GM21737 (cell line): ENCODE measurements at regions not wholly inside any gene's neighbourhood (a gene's known extent, or its start where the extent isn't known, plus 50 kb on each side); places are given as distances from the start of the nearest gene placed in this dataset.

Source experiments
- ATAC-seq: cut with Tn5 transposase; IDR thresholded peaks from one replicate; pipeline ENCODE4 v1.9.1; 2021; ENCODE audit warnings: mild to moderate bottlenecking, moderate library complexity; ENCODE audit not compliant: unreplicated experiment

DNA sequence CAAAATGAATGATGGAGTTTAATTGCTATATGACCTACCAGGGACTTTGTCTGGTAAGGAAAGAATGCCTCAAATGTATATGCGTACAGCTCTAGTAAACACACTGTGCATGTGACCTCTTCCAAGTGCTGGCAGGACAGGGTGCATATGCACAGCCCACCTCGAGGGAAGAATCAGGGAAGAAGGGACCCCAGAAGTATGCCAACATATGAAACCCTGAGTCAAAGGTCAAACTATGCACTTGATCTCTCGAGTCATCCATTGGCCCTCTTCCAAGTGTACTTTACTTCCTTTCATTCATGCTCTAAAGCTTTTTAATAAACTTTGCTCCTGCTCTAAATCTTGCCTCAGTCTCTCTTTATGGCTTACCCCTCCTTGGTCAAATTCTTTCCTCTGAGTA lies 804.6 kb upstream of the COX7C start:
- ATAC-seq, result no peak

DNA sequence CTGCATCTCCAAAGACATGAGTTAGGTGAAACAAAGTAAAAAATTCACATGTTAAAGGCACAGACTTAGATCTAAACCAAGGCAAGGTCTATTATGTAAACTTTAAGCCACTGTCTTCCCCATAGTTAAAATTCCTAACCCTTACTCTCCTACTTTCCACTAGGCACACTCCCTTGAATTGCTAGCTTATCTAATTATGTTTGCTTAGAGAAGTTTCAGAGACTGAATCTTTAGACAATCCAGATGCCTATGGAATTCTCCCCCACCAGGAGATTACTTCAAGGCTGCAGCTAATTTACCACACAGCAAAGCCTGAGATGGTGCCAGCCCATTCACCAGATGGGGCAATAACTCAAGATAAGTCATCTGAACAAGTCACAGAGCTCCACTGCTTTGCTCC lies 803.1 kb upstream of the COX7C start:
- no peak for ATAC-seq

DNA sequence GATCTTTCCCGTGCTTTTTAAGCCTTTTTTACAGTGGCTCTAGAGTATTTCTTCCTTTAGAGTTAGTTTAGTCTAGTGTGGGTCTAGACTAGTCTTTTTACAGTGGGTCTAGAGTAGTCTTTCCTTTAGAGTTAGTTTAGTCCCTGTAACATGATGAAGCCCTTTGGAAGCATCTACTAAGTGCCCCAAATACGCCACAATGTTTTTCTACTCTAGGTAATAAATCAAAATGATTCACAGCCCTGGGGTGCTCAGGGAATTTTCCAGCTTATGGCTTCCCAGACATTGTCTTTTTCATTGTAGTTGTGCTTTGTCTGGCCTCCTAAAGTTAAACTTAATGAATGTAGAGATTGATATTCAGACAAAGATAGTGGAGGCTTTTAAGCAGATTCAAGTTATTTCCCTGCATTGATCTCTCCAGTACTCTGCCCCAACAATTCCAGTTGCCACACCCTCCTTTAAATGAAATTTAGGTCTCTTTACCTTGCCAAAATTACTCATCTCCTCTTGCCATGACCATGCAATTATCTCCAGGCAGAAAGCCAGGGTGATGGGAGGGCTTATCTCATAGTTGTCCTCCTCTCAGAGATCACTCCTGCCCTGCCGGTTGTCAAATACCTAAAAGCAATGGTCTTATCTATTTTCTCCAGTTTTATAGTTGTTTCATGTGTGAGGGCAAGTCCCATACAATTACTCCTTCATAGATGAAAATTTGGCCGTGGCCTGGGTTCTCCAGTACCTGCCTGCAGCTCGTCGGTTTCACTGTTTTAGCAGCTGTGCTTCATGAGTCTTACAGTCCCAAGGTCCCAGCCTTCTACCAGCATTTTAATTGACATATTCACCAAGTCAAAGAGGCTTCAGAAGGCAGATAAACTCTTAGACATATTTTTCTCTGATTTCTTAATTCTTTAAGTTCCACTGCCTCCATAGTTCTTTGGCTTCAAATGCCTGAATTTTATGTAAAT lies 794.0 kb upstream of the COX7C start:
- ATAC-seq, result no peak

DNA sequence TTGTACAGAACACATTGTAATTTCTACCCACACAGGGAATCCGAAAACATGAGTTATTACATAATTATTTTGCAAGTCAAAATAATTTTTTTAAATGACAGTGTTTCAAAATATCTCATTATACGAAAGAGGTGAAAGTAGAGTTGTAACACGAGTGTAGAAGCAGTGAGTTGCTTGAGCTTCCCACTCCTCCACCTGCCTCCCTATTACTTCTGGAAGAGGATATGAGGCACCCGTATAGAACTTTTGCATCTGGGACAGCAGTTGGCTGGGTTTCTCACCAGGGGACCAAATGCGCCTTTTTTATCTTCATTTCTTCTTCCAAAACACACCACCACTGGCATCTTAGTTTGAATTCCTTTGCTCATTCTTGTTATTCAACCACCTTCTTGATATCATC lies 779.0 kb upstream of the COX7C start:
- no peak for ATAC-seq

DNA sequence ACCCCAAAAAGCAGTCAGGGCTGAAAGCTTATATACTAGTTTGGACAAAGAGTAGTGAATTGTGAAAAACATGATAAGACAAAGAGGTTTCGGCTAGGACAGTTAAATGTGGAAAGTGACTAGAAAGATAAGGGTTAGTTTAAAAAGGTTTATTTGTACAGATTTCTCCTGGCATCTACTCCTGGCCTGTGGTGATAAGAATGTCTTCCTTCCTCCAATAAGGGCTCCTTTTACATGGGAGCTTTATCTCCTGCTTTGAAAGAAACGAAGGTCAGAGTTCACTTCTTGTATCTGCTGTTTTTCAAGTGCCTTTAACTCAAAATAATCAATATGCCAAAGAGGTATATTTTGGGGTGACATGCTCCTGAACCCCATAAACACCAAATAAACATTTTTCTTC lies 776.1 kb upstream of the COX7C start:
- no peak for ATAC-seq

DNA sequence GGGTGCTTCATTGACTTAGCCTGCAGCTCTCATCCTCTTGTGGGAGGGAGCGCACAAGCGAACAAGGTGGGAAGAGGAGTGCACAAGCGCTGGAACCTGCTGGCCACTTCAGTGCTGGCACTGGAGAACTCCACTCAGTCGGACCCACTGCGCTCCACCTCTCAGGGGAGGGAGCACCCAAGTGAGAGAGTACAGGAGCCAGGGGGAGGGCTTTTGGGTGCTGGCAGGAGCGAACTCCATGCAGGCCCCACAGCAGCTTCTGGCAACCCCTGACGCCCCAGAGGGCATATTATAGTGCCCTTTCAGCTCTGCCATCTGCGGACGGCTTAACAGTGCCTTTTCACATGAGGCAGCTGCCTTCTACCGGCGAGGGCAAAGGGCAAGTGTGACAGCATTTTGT lies 774.2 kb upstream of the COX7C start:
- no peak for ATAC-seq

DNA sequence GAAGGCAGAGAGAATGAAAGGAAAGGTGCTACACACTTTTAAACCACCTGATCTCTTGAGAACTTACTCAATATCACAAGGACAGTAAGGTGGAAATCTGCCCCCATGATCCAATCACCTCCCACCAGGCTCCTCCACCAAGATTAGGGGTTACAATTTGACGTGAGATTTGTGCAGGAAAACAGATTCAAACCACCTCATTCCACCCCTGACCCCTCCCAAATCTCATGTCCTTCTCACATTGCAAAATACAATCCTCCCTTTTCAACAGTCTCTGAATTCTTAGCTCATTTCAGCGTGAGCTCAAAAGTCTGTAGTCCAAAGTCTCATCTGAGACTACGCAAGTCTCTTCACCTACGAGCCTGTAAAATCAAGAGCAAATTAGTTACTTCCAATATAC lies 768.3 kb upstream of the COX7C start:
- no peak for ATAC-seq

DNA sequence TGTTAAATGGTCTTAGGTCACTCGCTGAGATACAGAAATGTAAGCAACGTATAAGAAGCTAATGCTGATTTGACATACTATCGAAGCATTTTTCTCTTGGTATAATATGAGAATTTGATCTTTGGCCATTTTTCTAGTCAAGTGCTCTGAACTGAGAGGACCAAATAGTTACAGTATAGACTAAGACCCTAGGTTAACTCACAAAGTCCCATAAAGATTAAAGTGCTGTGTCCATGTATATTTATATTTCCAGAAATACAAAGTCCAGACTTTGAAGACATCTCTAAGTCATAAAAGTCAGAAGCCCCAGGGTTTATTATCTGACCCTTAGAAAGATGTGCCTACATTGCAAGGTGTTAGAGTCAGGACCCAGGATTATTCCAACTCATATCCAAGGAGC lies 752.4 kb upstream of the COX7C start:
- no peak for ATAC-seq

DNA sequence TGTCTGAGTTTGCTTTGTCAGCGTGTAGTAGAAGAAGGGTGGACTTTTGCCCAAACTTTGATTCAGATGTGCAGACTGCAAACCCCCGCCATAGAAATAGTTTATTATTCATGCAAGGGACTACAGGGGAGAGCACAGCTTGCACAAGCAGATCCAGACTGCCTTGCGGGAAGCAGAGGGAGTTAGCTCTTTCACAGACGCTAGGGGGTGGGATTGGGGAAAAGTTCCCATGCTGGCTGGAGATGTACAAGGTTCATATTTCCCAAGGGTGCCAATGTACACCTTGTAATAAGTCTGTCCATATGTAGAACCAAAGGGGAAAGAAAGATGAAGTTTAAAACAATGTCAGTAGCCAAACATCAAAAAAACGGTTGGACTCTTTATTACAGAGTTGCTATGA lies 749.7 kb upstream of the COX7C start:
- no peak for ATAC-seq

DNA sequence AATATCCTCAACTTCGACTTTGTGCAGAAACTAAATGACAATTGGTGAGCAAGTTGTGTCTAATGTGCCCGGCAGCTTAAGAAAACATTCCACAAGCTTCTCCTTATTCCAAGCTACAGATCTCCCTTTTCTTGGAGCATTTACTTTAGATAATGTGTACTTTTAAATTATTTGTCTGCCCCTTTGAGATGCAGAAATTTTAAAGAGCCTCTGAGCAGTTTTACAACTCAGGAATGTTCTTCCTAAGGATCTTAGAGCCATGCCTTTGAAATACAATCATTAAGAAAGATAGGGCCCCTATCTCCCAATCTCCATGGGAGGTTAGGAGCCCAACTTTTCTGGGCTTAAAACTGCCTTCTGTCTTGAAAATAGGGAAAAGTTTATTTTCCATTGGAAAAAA lies 723.7 kb upstream of the COX7C start:
- ATAC-seq, result no peak

DNA sequence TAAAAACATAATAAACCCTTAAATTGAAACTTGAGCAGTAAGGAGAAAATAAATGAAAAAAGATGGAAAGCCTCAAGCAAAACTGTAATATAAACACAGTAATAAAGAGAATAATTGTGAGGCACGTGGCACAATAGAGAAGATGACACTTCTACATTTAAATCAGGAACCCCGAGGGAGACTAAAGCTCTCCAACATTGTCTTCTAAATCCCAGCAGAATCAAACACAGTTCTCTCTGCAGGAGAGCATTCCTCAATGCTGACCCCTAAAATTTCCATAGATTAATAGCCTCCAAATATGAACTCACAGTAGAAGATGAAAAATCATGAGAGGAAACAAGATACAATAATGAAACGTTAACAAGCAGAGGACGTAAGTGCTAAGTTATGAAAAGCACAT lies 721.2 kb upstream of the COX7C start:
- no peak for ATAC-seq

DNA sequence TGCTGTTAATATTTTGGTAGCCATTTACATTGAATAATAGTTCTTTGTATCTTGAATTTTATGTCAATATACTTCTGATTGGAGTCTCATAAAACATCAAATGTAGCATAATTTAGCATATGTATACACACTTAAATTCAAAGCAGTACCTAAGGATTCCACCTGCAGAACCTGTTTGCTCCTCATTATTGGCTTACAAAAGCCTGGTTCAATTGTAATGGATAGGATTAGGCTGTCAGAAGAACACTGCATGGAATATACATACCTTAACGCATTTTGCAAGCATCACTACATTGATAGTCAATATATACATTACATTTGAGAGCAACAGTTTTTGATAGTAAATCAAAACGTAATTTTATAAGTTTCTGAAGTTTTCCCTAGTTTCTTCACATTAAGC lies 711.3 kb upstream of the COX7C start:
- no peak for ATAC-seq

DNA sequence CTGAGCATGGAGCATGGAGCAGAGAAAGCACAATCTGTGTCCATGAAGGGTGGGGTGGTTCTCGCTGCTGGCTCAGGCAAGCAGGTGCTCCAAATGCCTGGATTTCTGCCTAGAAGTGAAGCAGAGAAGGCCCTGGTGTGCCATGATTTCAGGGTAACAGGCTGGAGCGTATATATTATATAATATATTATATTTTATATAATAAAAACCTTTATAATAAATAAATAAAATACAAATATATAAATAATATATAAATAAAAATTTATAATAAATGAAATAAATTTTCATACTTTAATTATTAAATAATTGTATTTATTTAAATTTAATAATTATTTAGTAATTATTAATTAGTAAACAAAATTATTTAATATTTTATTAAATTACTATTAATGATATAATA lies 707.4 kb upstream of the COX7C start:
- no peak for ATAC-seq

DNA sequence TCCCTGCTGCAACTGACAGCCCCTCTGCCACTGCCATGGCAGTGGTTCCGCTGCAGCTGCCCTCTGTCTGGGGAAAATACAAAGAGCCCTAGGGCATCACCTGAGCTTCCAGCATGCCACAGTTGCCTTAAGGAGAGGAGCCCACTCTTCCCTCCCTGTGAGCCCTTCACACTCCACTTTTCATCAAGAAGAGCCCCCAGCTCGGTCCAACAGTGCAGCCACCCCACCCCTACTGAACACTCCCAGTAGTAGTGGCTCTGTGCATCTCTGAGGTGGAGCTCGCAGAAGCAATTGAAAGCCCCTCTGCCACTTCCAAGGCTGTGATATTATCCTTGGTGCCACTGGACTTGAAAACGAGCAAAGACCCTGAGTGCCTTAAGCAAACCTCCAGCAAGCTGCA lies 696.8 kb upstream of the COX7C start:
- no peak for ATAC-seq

DNA sequence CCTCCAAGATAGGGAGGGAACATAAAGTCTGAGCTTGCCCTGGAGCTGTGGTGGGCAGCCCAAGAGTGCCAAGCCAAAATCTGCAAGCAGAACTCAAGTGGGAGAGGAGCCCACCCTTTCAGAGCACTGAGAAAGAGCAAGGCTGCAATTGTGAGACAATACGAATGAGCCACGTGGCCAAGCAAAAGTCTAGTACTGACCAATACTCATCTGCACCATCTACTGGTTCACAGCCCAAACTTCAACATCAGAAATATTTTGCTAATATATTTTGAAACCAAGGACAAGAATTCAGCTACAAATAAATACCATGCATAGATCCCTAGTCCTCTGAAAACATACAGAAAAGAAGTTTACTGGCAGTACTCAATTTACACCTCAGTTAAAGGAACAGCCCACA lies 696.2 kb upstream of the COX7C start:
- ATAC-seq, result no peak

DNA sequence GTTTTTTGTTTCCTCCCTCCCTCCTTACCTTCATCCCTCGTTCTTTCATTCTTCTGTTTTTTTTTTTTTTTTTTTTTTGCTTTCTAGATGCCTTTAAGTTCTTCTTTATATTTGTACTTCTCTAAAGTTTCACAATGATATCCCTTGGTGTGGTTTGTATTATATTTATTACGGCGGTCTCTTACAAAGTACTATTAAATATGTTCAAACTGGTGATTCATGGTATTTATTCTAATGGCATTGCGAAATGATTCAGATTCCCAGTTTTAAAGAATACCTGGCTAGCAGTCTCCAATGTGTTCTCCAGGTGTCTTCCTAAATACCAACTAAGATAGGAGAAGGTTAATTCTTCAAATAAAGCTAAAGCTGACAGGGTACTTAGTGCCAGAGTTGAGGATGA lies 690.1 kb upstream of the COX7C start:
- no peak for ATAC-seq

DNA sequence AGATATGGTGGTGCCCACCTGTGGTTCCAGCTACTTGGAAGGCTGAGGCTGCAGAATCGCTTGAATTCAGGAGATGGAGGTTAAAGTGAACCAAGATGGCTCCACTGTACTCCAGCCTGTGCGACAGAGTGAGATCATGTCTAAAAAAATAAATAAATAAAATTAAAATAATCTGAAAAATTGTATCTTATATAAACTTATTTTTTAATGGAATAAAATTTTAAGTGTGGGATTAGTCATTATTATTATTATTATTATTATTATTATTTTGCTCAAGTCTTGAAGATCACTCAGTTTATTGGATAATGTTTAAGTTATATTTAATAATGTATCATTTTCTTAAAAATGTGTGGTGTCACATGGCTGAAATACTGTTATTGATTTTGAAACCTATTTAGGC lies 688.0 kb upstream of the COX7C start:
- no peak for ATAC-seq

DNA sequence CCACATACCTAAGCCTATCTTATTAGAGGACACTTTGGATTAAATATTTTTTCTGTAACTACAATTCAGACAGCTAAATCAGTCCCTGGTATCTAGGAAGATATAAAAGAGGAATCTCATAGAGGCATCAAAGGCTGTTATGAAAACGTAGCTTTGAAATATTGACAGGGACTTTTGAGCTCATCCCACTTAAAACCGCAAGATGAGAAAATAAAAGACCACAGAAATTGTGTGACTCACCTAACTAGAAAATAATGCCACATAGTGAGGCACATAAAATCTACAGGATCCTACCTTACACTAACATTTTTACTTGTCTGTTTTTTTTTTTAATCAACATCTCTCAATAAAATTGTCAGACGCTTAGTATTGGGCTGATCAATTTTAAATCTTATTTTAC lies 686.5 kb upstream of the COX7C start:
- ATAC-seq, result no peak

DNA sequence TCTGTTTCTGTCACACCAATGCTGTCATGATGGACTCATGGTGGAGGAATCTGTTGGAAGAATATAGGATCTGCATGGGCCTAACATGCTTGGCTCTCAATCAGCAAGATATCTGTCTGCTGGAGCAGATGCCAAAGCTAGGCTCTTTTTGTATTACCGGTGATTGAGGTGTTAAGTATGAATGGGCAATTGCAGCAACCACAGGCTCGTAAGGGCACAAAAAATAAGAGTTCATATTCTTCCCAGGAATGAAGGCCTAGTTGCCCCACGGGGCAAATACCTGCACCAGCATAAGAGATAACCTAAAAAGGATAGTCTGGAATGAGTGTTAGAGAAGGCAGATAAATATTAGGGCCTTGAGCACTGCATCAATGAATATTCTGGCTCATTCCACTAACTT lies 679.5 kb upstream of the COX7C start:
- no peak for ATAC-seq

DNA sequence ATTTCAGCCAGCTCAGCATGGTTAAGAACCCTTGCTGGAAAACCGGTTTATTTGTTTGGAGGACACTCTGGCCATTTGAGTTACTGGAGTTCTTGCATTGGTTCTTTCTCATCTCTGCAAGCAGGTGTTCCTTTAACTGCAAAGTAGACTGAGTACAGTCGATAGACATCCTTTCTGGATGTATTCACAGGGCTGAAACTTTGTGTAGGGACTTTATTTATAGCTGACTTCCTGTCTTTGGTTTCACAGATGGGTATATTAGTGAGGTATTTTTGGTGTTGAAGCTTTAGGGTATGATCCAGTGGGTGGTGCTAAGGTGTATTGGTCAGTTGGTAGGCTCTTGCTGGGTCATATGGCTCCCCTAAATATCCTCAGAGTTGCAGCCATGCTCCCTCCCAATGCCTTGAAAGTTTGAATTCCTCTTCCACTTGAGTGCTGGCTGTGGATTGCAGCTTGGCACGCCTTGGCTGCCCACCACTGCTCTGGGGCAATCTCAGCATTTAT lies 666.0 kb upstream of the COX7C start:
- no peak for ATAC-seq

DNA sequence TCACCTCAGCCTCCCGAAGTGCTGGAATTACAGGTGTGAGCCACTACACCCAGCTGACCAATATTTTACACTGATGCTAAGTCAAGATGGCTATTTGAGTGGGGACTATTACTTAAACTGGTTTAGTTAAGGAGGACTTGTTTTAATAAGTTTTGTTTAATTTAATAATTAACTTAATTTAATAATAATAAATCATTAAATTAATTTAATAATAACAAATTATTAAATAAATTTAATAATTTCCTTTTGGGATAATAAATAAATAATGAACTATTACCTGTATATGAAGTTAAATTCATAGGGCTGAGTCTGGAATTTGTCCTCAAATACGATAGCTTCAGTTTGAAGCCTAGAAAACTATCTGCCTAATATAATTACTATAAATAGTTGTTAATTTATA lies 665.1 kb upstream of the COX7C start:
- no peak for ATAC-seq

DNA sequence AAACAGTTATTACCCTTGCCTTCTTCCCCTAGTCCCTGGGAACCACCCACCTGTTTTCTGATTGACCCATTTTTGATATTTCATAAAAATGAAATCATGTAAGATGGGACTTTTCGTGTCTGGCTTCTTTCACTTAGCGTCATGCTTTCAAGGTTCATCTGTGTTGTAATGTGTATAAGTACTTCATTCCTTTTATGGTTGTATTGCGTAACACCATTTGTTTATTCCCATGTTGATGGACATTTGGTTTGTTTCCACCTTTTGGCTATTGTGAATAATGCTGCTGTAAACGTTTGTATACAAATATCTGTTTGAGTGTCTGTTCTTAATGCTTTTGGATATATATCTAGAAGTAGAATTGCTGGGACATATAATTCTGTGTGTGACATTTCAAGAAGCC lies 650.1 kb upstream of the COX7C start:
- ATAC-seq, result no peak

DNA sequence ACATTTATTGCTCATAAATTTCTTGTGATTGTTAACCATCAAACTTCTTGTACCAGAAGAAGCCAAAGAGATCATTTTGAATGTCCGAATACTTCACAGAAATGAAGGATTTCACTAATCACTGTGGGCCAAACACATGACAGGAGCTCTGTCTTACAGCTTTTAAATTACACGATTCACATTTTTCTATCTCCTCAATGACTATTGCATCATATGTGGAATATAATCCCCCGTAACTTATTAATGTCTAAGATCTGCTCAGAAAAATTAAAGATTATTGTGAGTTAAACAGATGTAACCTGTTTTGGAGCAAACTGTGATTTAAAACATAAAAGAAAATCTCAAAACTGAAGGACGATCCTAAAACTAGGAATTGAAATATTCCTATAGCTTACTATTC lies 645.2 kb upstream of the COX7C start:
- ATAC-seq, result no peak
